ENCODE measurements at regions not wholly inside any gene's neighbourhood (a gene's known extent, or its start where the extent isn't known, plus 50 kb on each side); places are given as distances from the start of the nearest gene placed in this dataset.

- no peak for TF ChIP-seq GATA2 (IDR thresholded peaks at IDR 0.05; ENCODE audit: low read depth, low read length)
- TF ChIP-seq GATA3 (IDR thresholded peaks at IDR 0.05; ENCODE audit: low read depth, low read length) = no peak
Observed at GRCh38 chr16:79492036-79492435, 108.5 kb downstream of the MAF start.
